Right hindlimb (tissue), 1 donor: ENCODE measurements at regions not wholly inside any gene's neighbourhood (a gene's known extent, or its start where the extent isn't known, plus 50 kb on each side); places are given as distances from the start of the nearest gene placed in this dataset.
A peak's percentile ranks its signal among the peaks of the same experiment; 100 is the strongest.
"Not testable (repeated sequence)": the region's sequence is repeated elsewhere in the genome, so short reads cannot be mapped to it uniquely, and the experiment has no call there.

Experiments used
- DNase-seq: peaks from one replicate; pipeline ENCODE4 v3.0.0-alpha.2; 2018

DNA sequence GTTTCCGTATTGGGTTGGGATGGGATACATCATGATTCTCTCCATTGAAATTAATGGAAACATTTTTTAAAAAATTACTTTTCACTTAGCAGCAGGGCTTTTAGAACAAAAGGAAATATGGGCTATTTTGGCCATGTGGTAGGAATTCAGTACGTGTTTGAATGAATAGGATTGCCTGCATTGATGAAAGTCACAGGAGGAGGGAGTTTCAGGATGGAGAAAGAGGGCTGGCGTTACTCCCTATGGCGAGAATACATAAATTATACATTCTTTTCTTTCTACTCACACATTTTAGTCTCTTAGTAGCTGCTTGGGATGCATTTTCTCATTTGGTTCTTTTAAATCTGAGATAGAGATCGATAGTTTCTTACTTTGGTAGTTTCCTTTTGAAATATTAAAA, 100.3 kb upstream of the PDHA1 start:
- DNase-seq, result no peak

- not testable (repeated sequence) for DNase-seq
These were observed 98.8 kb upstream of the PDHA1 start for GRCh38 chrX:19244921-19245320.

DNA sequence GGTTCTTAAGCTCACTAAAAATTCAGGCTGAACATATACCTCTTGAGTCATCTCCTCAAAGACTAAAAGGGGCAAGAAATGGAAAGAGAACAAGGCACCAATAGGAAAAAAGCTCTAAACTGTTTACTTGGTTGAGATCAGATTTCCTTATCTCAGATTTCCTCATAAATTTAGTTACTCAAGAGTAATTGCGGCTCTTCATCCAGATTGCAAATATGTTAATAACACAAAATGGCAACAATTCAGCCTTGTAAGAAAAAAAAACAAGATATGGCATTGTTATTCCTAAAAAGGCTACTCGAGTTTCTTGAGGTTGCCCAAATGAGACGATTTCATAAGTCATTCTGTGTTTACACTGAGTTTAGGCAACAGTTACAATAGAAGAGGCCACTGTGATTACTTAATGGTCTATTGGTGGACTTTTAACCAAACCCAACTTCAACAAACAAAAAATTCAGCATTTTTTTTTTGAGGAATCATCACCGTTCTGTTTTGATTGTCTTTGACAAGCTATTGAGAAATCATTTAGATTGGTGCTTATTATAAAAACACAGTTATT, 97.9 kb upstream of the PDHA1 start:
- no peak for DNase-seq

- no peak for DNase-seq
These were observed 86.7 kb upstream of the PDHA1 start for GRCh38 chrX:19256986-19257385.

- DNase-seq, result not testable (repeated sequence)
These were observed 82.7 kb upstream of the PDHA1 start for GRCh38 chrX:19261026-19261425.

- DNase-seq, result no peak
These were observed 73.0 kb upstream of the PDHA1 start for GRCh38 chrX:19270727-19271126.

DNA sequence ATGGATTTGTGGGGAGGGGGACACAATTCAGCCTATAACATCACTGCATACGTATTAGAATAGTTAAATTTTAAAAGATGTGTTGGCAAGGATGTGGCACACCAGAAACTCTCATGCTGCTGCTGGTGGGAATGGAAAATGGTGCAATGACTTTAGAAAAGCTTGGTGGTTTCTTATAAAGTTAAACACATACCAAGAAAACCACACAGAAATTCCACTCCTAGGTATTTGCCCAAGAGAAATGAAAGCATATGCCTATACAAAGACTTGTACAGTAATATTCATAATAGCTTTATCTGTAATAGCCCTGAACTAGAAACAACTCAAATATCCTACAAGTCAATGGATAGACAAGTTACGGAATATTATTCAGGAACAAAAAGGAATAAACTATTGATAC, 71.3 kb upstream of the PDHA1 start:
- DNase-seq, result no peak

- DNase-seq, result no peak
These were observed 63.1 kb upstream of the PDHA1 start for GRCh38 chrX:19280636-19281035.

DNA sequence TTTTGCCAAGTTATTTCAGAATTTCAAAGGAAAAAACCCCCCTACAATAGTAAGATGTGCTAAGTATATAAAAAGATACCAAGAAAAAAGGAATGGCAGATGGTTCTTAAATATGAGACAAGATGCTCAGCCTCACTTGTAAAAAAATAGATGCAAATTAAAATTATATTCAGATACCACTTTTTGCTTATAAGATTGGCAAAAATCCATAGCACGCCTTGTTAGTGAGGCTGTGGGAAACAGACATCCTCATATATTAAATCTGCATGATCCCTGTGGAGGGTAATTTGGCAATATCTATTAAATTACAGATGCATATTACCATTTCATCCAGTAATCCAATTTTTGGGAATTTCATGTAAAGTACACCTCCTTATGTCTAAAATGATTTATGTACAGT, 62.5 kb upstream of the PDHA1 start:
- DNase-seq, result no peak

- DNase-seq, result no peak
These were observed 60.0 kb upstream of the PDHA1 start for GRCh38 chrX:19283597-19284339.

GRCh38 chrX:19285857-19286256, 57.9 kb upstream of the PDHA1 start:
- no peak for DNase-seq

GRCh38 chrX:19291086-19291485, 52.6 kb upstream of the PDHA1 start:
- no peak for DNase-seq

- peak; percentile 62 for DNase-seq
These were observed 50.0 kb upstream of the PDHA1 start for GRCh38 chrX:19293606-19294325.
